ENCODE measurements at regions not wholly inside any gene's neighbourhood (a gene's known extent, or its start where the extent isn't known, plus 50 kb on each side); places are given as distances from the start of the nearest gene placed in this dataset.
"Not testable (repeated sequence)": the region's sequence is repeated elsewhere in the genome, so short reads cannot be mapped to it uniquely, and the experiment has no call there.

- Histone ChIP-seq H3K27me3 (ENCODE audit: insufficient read depth, low read length) (no peaks in the 10 kb centered on the region), H2BK120ac (ENCODE audit: low read depth, low read length, poor library complexity, severe bottlenecking) (no peak overlapping the region), H4K8ac (replicated peaks; ENCODE audit: insufficient read length, low read depth, low read length) (no peak overlapping the region), H3K9me3 (ENCODE audit: control insufficient read depth, low read depth, low read length) (no peaks in the 10 kb centered on the region), H2AFZ (ENCODE audit: low read length) (no peak overlapping the region), H3K79me1 (ENCODE audit: insufficient read depth, low read depth, low read length, poor library complexity, severe bottlenecking) (no peaks in the 10 kb centered on the region), H2BK20ac (ENCODE audit: low read depth, low read length, poor library complexity, severe bottlenecking) (no peak overlapping the region), H3K23ac (ENCODE audit: insufficient read length, low read depth, low read length) (no peak overlapping the region), H3K27ac (ENCODE audit: insufficient read length, low read depth, low read length) (no peak overlapping the region), H2BK5ac (ENCODE audit: insufficient read length, low read length) (no peak overlapping the region), H2BK12ac (ENCODE audit: insufficient read length, low read depth, low read length) (no peak overlapping the region), H3K56ac (ENCODE audit: insufficient read length, low read depth, low read length) (no peak overlapping the region), H3K4me2 (ENCODE audit: insufficient read depth, insufficient read length, low read length) (no peak overlapping the region), H4K91ac (ENCODE audit: insufficient read length, low read depth, low read length) (no peak overlapping the region), H3K14ac (ENCODE audit: insufficient read depth, low read length) (no peak overlapping the region), H3K4ac (ENCODE audit: low read depth, low read length) (no peak overlapping the region), H4K20me1 (ENCODE audit: control insufficient read depth, insufficient read depth, insufficient read length) (no peaks in the 10 kb centered on the region), H3T11ph (ENCODE audit: low read length) (no peak overlapping the region), H3K18ac (ENCODE audit: insufficient read length, low read depth, low read length) (no peak overlapping the region), H2AK5ac (ENCODE audit: insufficient read length, low read length) (no peak overlapping the region), H3K9ac (ENCODE audit: extremely low read depth, insufficient read length, low read length) (no peak overlapping the region), H3K4me1 (ENCODE audit: insufficient read depth, low read length) (no peaks in the 10 kb centered on the region), H3K23me2 (ENCODE audit: insufficient read length, low read depth, low read length, poor library complexity, severe bottlenecking) (no peaks in the 10 kb centered on the region), H2BK15ac (ENCODE audit: low read depth, low read length) (no peak overlapping the region), H4K5ac (ENCODE audit: insufficient read length, low read depth, low read length) (no peak overlapping the region), H3K79me2 (ENCODE audit: insufficient read depth, low read length) (no peaks in the 10 kb centered on the region; the same call in 1 of the 2 replicates)
- H3K27me3 Mint-ChIP-seq (ENCODE audit: low read depth) = peaks cover 1% of the 10 kb centered on the region; the same call in 1 of the 2 replicates
- no peak for DNase-seq
- H3K4me1 Mint-ChIP-seq = peaks cover 13% of the 10 kb centered on the region in 2 experiments; a peak in 3 of 4 replicates
- WGBS (ENCODE audit: extremely low coverage, insufficient read length, low lambda C conversion rate) = no CpG with 5 or more reads among the region's 1 CpG
- no peak overlapping the region for H3K27ac Mint-ChIP-seq
- H3K4me3 Mint-ChIP-seq = no peak overlapping the region
- no peaks in the 10 kb centered on the region for H3K36me3 Mint-ChIP-seq (ENCODE audit: insufficient read depth in 1 of 3, low read depth in 3 of 3)
- TF ChIP-seq, protein P1, sequence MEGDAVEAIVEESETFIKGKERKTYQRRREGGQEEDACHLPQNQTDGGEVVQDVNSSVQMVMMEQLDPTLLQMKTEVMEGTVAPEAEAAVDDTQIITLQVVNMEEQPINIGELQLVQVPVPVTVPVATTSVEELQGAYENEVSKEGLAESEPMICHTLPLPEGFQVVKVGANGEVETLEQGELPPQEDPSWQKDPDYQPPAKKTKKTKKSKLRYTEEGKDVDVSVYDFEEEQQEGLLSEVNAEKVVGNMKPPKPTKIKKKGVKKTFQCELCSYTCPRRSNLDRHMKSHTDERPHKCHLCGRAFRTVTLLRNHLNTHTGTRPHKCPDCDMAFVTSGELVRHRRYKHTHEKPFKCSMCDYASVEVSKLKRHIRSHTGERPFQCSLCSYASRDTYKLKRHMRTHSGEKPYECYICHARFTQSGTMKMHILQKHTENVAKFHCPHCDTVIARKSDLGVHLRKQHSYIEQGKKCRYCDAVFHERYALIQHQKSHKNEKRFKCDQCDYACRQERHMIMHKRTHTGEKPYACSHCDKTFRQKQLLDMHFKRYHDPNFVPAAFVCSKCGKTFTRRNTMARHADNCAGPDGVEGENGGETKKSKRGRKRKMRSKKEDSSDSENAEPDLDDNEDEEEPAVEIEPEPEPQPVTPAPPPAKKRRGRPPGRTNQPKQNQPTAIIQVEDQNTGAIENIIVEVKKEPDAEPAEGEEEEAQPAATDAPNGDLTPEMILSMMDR (conservative IDR thresholded peaks at IDR 0.05) = no peak
- H3K9me3 Mint-ChIP-seq = no peaks in the 10 kb centered on the region
These were observed 66.1 kb upstream of the RHOU start for GRCh38 chr1:228669242-228669585.

DNA sequence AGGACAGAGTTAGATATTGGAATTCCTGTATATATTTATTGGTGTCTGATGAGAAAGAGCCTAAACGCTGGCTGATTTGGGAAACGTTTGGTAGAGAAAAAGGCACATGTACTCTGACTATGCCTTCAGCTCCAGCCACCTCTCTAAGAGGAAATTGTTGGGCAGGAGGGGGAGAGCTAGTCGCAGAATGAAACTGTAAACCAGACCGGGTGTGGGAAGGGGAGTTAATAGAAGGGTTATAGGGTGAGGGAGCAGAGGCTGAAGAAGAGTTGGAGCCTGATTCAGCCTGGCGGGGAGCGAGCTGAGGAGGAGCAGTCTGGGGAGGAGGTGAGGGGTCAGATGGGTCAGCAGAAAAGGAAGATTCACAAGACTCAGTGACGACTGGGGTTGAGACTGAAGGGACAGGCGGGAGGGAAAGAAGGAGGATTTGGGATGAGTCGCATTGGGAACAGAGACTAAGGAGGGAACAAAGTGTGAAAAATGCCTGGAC lies 54.2 kb upstream of the RHOU start:
- not testable (repeated sequence) for H2BK20ac ChIP-seq (ENCODE audit: low read depth, low read length, poor library complexity, severe bottlenecking); H3K23me2 ChIP-seq (ENCODE audit: insufficient read length, low read depth, low read length, poor library complexity, severe bottlenecking); H3K9me3 ChIP-seq (ENCODE audit: control insufficient read depth, low read depth, low read length); H4K5ac ChIP-seq (ENCODE audit: insufficient read length, low read depth, low read length); H2BK12ac ChIP-seq (ENCODE audit: insufficient read length, low read depth, low read length); H3K9ac ChIP-seq (ENCODE audit: extremely low read depth, insufficient read length, low read length); H3K4me1 ChIP-seq (ENCODE audit: insufficient read depth, low read length); H3K9me3 Mint-ChIP-seq; H3K27me3 ChIP-seq (ENCODE audit: insufficient read depth, low read length); DNase-seq; H3K4me3 Mint-ChIP-seq; H3K4me2 ChIP-seq (ENCODE audit: insufficient read depth, insufficient read length, low read length); H3K23ac ChIP-seq (ENCODE audit: insufficient read length, low read depth, low read length); H3T11ph ChIP-seq (ENCODE audit: low read length); H3K79me1 ChIP-seq (ENCODE audit: insufficient read depth, low read depth, low read length, poor library complexity, severe bottlenecking); H2BK5ac ChIP-seq (ENCODE audit: insufficient read length, low read length); H4K20me1 ChIP-seq (ENCODE audit: control insufficient read depth, insufficient read depth, insufficient read length); H3K4me1 Mint-ChIP-seq; H3K27ac Mint-ChIP-seq; H3K18ac ChIP-seq (ENCODE audit: insufficient read length, low read depth, low read length); H4K91ac ChIP-seq (ENCODE audit: insufficient read length, low read depth, low read length); H3K14ac ChIP-seq (ENCODE audit: insufficient read depth, low read length); H3K27ac ChIP-seq (ENCODE audit: insufficient read length, low read depth, low read length); H3K79me2 ChIP-seq (ENCODE audit: insufficient read depth, low read length); H3K36me3 Mint-ChIP-seq (ENCODE audit: insufficient read depth in 1 of 3, low read depth in 3 of 3); H4K8ac ChIP-seq (replicated peaks; ENCODE audit: insufficient read length, low read depth, low read length); H3K56ac ChIP-seq (ENCODE audit: insufficient read length, low read depth, low read length); H2BK120ac ChIP-seq (ENCODE audit: low read depth, low read length, poor library complexity, severe bottlenecking); H2AFZ ChIP-seq (ENCODE audit: low read length); H2BK15ac ChIP-seq (ENCODE audit: low read depth, low read length); H3K4ac ChIP-seq (ENCODE audit: low read depth, low read length); H2AK5ac ChIP-seq (ENCODE audit: insufficient read length, low read length)
- peaks cover 11% of the 10 kb centered on the region for H3K27me3 Mint-ChIP-seq (ENCODE audit: low read depth)
- no CpG with 5 or more reads among the region's 9 CpGs for WGBS (ENCODE audit: extremely low coverage, insufficient read length, low lambda C conversion rate)
